Stomach (tissue), 4 donors: ENCODE measurements at regions not wholly inside any gene's neighbourhood (a gene's known extent, or its start where the extent isn't known, plus 50 kb on each side); places are given as distances from the start of the nearest gene placed in this dataset.

Experiments
- CTCF ChIP-seq, 7 experiments: fragments of 450-650 bp in 4 of 7; fragments of 200-600 bp in 3 of 7; sonication (generic) in 3 of 7; IDR thresholded peaks; one replicate each; pipeline ENCODE4 v1.5.1; 2016 to 2019; ENCODE audit warnings: antibody characterized with exemption in 7 of 7, control low read depth in 2 of 7, mild to moderate bottlenecking in 1 of 7
- EP300 ChIP-seq: sonication (generic); formaldehyde crosslinking; IDR thresholded peaks from one replicate; pipeline ENCODE4 v1.6.1; 2017; ENCODE audit warnings: antibody characterized with exemption
- POLR2A ChIP-seq, 4 donors: fragments of 450-650 bp; IDR thresholded peaks; one replicate each; pipeline ENCODE4 v1.6.1; 2016; ENCODE audit warnings: antibody characterized with exemption in 4 of 4, control low read depth in 2 of 4, mild to moderate bottlenecking in 1 of 4, moderate library complexity in 1 of 4

- TF ChIP-seq CTCF (IDR thresholded peaks at IDR 0.05), result no peak
- no peak for TF ChIP-seq POLR2A (IDR thresholded peaks at IDR 0.05)
- TF ChIP-seq EP300, result no peak
These were observed 109.9 kb upstream of the ST8SIA2 start for GRCh38 chr15:92283813-92284212.
